ENCODE measurements at regions not wholly inside any gene's neighbourhood (a gene's known extent, or its start where the extent isn't known, plus 50 kb on each side); places are given as distances from the start of the nearest gene placed in this dataset.
"Not testable (repeated sequence)": the region's sequence is repeated elsewhere in the genome, so short reads cannot be mapped to it uniquely, and the experiment has no call there.

DNA sequence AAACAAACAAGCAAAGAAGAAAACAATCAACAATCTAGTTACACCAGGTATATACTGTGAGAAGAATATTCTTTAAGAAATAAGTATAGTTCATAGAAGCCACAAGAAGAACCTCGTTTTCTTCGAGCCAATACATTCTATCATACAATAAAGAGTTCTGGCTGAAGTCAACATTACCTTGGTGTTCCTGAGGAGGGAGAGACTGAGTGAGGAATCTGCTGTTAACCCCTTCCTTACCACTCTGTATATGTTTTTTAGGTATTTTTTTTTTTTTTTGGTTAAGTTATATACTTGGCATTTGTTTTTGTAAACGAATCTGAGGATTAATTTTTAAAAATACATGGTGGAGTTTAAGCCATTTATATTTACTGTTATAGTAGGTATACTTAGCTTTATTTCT is 412.5 kb downstream of the NUP35 start:
- Histone ChIP-seq H3K9me3 (replicated peaks) (no peaks in the 10 kb centered on the region), H3K27ac (no peak overlapping the region), H3K27me3 (replicated peaks) (no peaks in the 10 kb centered on the region), H3K36me3 (no peaks in the 10 kb centered on the region), H3K4me3 (no peak overlapping the region), H3K4me1 (replicated peaks) (no peaks in the 10 kb centered on the region)
- no peak for DNase-seq (ENCODE audit: low read depth in 1 of 2, low spot score in 2 of 2)

DNA sequence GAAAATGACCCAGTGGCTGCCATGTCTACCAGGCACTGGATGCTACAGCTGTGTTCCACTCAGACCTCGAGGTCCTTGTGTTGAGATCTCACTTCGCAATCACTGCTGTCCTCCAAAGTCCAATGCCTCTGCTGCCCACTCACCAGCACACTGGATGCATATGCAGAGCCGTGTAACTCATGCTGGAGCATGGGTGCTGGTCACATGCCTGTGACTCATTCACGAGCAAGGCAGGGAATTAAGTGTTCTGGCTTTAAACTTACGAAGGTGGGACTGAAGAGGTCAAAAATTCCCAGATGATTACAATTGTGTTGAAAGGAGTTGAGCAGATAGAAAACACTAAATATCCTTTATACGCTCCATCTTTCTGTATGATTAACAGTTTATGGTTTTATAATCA is 417.5 kb downstream of the NUP35 start:
- Histone ChIP-seq H3K4me1 (replicated peaks) (no peaks in the 10 kb centered on the region), H3K27me3 (replicated peaks) (no peaks in the 10 kb centered on the region), H3K36me3 (no peaks in the 10 kb centered on the region), H3K27ac (no peak overlapping the region), H3K9me3 (replicated peaks) (no peaks in the 10 kb centered on the region), H3K4me3 (no peak overlapping the region)
- DNase-seq (ENCODE audit: low read depth in 1 of 2, low spot score in 2 of 2): no peak

DNA sequence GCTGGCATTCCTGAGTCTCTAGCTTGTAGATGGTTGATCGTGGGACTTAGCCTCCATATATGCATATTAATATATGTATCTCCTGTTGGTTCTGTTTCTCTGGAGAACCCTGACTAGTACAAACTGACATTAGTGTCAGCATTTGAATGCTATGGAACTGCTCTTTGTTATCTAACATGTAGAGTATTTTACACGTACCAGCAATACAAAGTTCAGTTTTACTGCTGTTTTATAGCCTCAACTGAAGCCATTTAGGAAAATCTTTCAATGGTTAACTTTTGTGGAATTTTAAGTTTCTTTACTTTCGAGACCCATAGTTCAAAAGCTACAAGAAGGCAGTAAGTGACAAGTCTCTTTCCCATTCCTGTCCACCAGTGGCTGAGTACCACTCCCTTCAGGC is 418.4 kb downstream of the NUP35 start:
- no peak for DNase-seq (ENCODE audit: low read depth in 1 of 2, low spot score in 2 of 2)
- Histone ChIP-seq H3K27me3 (replicated peaks) (no peaks in the 10 kb centered on the region), H3K4me3 (no peak overlapping the region), H3K4me1 (replicated peaks) (no peaks in the 10 kb centered on the region), H3K27ac (no peak overlapping the region), H3K36me3 (no peaks in the 10 kb centered on the region), H3K9me3 (replicated peaks) (no peaks in the 10 kb centered on the region)

DNA sequence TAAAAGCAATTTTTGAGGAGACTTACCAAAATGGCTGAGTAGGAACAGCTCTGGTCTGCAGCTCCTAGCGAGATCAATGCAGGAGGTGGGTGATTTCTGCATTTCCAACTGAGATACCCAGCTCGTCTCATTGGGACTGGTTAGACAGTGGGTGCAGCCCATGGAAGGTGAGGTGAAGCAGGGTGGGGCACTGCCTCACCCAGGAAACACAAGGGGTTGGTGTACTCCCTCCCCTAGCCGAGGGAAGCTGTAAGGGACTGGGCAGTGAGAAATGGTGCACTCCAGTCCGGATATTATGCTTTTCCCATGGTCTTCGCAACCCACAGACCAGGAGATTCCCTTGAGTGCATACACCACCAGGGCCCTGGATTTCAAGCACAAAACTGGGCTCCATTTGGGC is 419.0 kb downstream of the NUP35 start:
- DNase-seq (ENCODE audit: low read depth in 1 of 2, low spot score in 2 of 2): no peak
- H3K4me1 ChIP-seq (replicated peaks): no peaks in the 10 kb centered on the region
- H3K9me3 ChIP-seq (replicated peaks): no peaks in the 10 kb centered on the region
- H3K36me3 ChIP-seq: no peaks in the 10 kb centered on the region
- H3K27ac ChIP-seq: no peak overlapping the region
- H3K27me3 ChIP-seq (replicated peaks): no peaks in the 10 kb centered on the region
- H3K4me3 ChIP-seq: no peak overlapping the region

DNA sequence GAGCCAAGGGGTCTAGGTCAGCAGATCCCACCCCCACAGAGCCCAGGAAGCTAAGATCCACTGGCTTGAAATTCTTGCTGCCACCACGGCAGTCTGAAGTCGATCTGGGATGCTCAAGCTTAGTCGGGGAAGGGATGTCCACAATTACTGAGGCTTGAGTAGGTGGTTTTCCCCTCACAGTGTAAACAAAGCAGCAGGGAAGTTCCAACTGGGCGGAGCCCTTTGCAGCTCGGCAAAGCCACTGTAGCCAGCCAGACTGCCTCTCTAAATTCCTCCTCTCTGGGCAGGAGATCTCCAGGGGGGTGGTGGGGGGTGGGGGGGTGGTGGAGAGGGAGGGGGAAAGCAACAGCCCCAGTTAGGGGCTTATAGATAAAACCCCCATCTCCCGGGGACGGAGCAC is 419.5 kb downstream of the NUP35 start:
- no peak overlapping the region for H3K4me3 ChIP-seq
- H3K27me3 ChIP-seq (replicated peaks): no peaks in the 10 kb centered on the region
- no peak overlapping the region for H3K27ac ChIP-seq
- no peaks in the 10 kb centered on the region for H3K9me3 ChIP-seq (replicated peaks)
- no peak for DNase-seq (ENCODE audit: low read depth in 1 of 2, low spot score in 2 of 2)
- no peaks in the 10 kb centered on the region for H3K36me3 ChIP-seq
- no peaks in the 10 kb centered on the region for H3K4me1 ChIP-seq (replicated peaks)

DNA sequence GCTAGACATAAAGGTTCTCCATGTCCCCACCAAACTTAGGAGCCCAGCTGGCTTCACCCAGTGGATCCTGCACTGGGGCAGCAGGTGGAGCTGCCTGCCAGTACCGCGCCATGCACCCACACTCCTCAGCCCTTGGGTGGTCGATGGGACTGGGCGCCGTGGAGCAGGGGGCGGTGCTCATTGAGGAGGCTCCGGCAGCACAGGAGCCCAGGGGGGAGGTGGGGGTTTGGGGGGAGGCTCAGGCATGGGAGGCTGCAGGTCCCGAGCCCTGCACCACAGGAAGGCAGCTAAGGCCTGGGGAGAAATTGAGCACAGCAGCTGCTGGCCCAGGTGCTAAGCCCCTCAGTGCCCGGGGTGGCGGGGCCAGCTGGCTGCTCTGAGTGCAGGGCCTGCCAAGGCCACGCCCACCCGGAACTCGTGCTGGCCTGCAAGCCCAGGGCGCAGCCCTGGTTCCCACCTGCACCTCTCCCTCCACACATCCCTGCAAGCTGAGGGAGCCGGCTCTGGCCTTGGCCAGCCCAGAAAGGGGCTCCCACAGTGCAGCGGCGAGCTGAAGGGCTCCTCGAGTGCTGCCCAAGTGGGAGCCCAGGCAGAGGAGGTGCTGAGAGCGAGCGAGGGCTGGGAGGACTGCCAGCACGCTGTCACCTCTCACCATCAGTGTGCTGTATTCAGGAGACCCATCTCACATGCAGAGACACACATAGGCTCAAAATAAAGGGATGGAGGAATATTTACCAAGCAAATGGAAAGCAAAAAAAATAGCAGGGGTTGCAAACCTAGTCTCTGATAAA is 422.5 kb downstream of the NUP35 start:
- H3K27me3 ChIP-seq (replicated peaks); H3K9me3 ChIP-seq (replicated peaks); H3K27ac ChIP-seq; H3K36me3 ChIP-seq; H3K4me3 ChIP-seq; H3K4me1 ChIP-seq (replicated peaks); DNase-seq (ENCODE audit: low read depth in 1 of 2, low spot score in 2 of 2): not testable (repeated sequence)

DNA sequence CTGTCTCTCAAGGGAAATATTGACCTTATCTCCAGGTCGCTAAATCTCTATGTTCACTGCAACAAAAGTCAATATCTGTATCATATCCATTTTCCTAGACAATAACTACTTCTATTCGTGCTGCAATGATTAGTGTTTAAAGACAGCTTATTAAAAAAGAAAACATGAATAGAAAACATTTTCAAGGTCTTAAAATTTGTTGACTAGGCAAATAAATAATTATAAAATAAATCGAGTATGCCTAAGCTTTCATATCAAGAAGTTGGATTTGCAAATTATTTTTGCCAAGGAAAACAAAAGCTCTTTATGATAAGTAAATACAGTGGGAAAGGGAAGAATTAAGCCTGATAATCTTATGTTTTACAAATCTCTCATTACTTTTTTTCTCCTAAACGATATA is 428.5 kb downstream of the NUP35 start:
- H3K36me3 ChIP-seq: no peaks in the 10 kb centered on the region
- no peaks in the 10 kb centered on the region for H3K4me1 ChIP-seq (replicated peaks)
- no peak overlapping the region for H3K27ac ChIP-seq
- H3K4me3 ChIP-seq: no peak overlapping the region
- no peak for DNase-seq (ENCODE audit: low read depth in 1 of 2, low spot score in 2 of 2)
- no peaks in the 10 kb centered on the region for H3K9me3 ChIP-seq (replicated peaks)
- no peaks in the 10 kb centered on the region for H3K27me3 ChIP-seq (replicated peaks)

DNA sequence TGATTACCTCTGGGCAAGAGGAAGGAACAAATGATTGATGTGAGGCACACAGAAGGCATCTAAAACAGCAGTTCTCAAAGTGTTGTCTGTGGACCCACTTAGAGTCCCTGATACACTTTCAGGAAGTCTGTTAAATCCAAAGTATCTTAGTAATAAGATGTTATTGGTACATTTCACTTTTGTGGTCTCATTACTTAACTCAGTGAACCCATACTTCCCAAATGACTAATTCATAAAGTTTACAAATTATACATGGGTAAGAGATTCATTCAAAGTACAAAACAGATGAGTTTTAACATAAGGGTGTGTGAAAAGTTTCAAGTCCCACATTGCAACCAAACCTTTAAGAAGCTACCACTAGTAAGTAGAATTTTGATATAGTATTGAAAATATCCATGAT is 440.5 kb downstream of the NUP35 start:
- H3K27ac ChIP-seq: no peak overlapping the region
- no peaks in the 10 kb centered on the region for H3K27me3 ChIP-seq (replicated peaks)
- no peak for DNase-seq (ENCODE audit: low read depth in 1 of 2, low spot score in 2 of 2)
- H3K4me3 ChIP-seq: no peak overlapping the region
- no peaks in the 10 kb centered on the region for H3K9me3 ChIP-seq (replicated peaks)
- no peaks in the 10 kb centered on the region for H3K4me1 ChIP-seq (replicated peaks)
- no peaks in the 10 kb centered on the region for H3K36me3 ChIP-seq

DNA sequence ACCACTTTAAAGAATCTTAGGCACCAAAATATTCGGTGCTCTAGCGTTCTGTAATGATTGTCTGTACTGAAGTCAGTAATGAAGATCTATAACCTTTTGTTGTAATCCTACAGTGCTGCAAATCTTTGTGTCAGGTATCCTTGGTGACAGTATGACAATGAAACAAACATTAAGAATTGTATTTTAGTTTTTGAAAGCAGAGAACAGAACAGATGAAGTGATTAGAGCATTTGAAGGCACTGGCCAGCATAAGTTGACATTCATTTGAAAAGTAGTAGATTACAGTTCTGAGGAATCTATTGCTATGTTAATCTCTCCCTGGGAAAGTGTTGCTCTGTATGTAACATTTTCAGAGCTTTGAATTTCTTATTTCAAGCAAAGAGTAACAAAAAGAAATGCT is 451.2 kb downstream of the NUP35 start:
- H3K36me3 ChIP-seq: no peaks in the 10 kb centered on the region
- H3K4me3 ChIP-seq: no peak overlapping the region

DNA sequence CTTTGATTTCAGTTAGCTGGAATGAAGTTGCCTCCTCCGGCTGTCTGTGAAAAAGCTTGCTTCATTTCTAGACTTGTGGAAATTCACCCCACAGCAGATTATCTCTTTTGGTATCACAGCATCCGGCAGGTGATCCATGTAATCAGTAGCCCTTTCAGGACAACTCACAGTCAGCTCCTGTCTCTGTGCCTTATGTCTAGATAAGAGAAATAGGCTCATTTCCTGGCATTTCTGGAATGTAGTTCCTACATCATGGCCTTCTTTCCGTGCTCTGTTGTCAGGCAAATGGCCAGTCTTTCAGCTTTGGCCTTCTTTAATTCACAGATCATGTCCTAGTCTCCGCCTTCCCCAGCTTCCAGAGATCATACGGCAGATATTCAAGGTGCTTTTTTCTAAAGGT is 455.4 kb downstream of the NUP35 start:
- Histone ChIP-seq H3K9me3 (replicated peaks) (no peaks in the 10 kb centered on the region), H3K4me1 (replicated peaks) (no peaks in the 10 kb centered on the region), H3K27ac (no peak overlapping the region), H3K36me3 (no peaks in the 10 kb centered on the region), H3K27me3 (replicated peaks) (no peaks in the 10 kb centered on the region), H3K4me3 (no peak overlapping the region)
- no peak for DNase-seq (ENCODE audit: low read depth in 1 of 2, low spot score in 2 of 2)

More for the DNA sequence above, 451.2 kb downstream of the NUP35 start:
- H3K9me3 ChIP-seq (replicated peaks): no peaks in the 10 kb centered on the region
- no peaks in the 10 kb centered on the region for H3K27me3 ChIP-seq (replicated peaks)
- H3K27ac ChIP-seq: no peak overlapping the region
- no peaks in the 10 kb centered on the region for H3K4me1 ChIP-seq (replicated peaks)
- no peak for DNase-seq (ENCODE audit: low read depth in 1 of 2, low spot score in 2 of 2)

DNA sequence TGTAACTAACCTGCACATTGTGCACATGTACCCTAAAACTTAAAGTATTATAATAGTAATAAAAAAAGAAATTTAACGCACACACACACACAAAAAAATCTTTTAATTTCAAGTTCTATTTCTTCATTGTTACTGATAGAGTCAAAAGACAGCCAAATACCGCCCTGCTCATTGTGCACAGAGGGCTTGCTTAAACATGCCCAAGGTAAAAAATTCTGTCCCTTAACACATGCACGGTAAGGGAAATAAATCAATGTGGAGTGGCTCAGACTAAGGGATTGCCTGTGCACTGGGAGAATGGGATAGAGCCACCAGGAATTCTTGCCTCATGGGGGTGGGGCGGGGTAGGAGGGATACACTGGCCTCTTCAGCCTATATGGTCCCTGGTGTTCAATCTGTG is 468.0 kb downstream of the NUP35 start:
- Histone ChIP-seq H3K4me3 (no peak overlapping the region), H3K36me3 (no peaks in the 10 kb centered on the region), H3K4me1 (replicated peaks) (no peaks in the 10 kb centered on the region), H3K27me3 (replicated peaks) (no peaks in the 10 kb centered on the region), H3K9me3 (replicated peaks) (no peaks in the 10 kb centered on the region), H3K27ac (no peak overlapping the region)
- no peak for DNase-seq (ENCODE audit: low read depth in 1 of 2, low spot score in 2 of 2)

DNA sequence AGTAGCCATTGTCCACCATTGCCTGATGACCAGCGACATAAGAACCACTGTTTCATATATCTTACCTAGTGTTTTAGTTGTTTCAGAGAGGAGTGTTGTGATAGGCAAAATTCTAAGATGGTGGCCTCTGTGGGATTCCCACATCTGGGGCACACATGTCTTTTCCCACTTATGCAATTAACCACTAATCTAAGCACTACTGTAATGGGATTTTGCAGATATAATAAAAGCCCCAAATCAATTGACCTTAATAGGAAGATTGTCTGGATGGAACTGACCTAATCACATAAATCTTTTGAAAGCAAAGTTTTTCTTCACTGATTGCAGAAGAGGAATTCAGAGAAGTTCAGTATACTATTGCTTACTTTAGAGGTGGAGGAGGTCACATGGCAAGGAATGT is 469.9 kb downstream of the NUP35 start:
- no peaks in the 10 kb centered on the region for H3K4me1 ChIP-seq (replicated peaks)
- H3K27me3 ChIP-seq (replicated peaks): no peaks in the 10 kb centered on the region
- H3K27ac ChIP-seq: no peak overlapping the region
- no peaks in the 10 kb centered on the region for H3K36me3 ChIP-seq
- DNase-seq (ENCODE audit: low read depth in 1 of 2, low spot score in 2 of 2): no peak
- no peaks in the 10 kb centered on the region for H3K9me3 ChIP-seq (replicated peaks)
- no peak overlapping the region for H3K4me3 ChIP-seq

DNA sequence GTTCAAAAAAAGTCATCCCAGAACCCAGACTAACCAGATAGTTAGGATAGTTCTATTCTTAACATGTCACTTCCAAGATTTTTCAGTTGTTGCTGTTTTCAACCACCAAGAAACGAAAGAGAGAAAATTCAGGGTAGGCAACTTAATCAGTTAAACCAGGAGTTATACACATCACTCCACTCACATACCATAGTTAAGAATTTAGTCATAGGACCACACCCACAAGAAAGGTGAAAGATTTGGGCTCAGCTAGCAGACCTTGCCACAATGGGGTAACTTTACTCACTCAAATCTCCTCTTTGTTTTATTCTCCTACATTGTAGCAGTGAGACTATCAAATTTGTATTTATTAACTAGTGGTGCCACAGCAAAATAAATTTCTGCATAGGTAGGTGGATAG is 473.6 kb downstream of the NUP35 start:
- no peaks in the 10 kb centered on the region for H3K27me3 ChIP-seq (replicated peaks)
- H3K36me3 ChIP-seq: no peaks in the 10 kb centered on the region
- H3K27ac ChIP-seq: no peak overlapping the region
- no peaks in the 10 kb centered on the region for H3K9me3 ChIP-seq (replicated peaks)
- no peaks in the 10 kb centered on the region for H3K4me1 ChIP-seq (replicated peaks)
- no peak for DNase-seq (ENCODE audit: low read depth in 1 of 2, low spot score in 2 of 2)
- H3K4me3 ChIP-seq: no peak overlapping the region

DNA sequence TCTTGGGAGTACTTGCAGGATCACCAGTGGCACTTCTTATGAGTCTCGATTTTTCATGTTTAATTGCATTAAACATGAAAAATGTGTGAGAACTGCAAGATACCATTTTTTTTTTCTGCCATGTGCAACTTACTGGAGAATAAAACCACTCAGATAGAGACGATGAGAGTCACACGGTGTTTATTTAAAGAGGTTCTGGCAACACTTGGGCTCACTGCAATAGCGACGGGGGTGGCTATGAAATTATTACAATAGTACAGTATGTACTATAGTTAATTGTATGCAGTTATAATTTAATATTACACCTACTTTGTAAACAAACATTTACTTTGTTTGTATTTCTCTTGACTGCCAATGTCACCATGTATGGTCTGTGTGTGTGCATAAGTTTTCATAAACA is 479.8 kb downstream of the NUP35 start:
- DNase-seq (ENCODE audit: low read depth in 1 of 2, low spot score in 2 of 2): no peak

DNA sequence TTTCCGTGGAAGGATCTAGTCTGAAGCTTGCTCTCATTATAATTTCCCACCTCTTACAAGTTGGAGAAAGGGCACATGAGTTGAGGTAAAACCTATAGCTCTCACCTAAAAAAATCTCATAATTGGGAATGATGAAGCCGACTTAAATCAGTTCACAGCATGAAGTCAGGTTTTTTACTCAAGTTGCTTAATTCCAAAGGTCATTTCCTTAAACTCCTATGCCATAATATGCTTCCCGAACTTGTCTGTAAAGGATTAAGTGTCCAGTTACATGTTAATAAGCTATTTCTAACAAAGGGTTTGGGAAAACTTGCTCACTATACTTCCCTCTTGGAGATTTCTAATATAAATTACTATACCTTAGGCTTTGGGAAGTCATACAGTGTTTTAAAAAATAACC is 481.2 kb downstream of the NUP35 start:
- H3K4me3 ChIP-seq: no peak overlapping the region
- no peak for DNase-seq (ENCODE audit: low read depth in 1 of 2, low spot score in 2 of 2)
- no peaks in the 10 kb centered on the region for H3K9me3 ChIP-seq (replicated peaks)
- no peaks in the 10 kb centered on the region for H3K4me1 ChIP-seq (replicated peaks)
- no peak overlapping the region for H3K27ac ChIP-seq
- H3K27me3 ChIP-seq (replicated peaks): no peaks in the 10 kb centered on the region
- no peaks in the 10 kb centered on the region for H3K36me3 ChIP-seq

More for the DNA sequence above, 479.8 kb downstream of the NUP35 start:
- H3K9me3 ChIP-seq (replicated peaks): no peaks in the 10 kb centered on the region
- H3K4me3 ChIP-seq: no peak overlapping the region
- no peak overlapping the region for H3K27ac ChIP-seq
- H3K27me3 ChIP-seq (replicated peaks): no peaks in the 10 kb centered on the region
- no peaks in the 10 kb centered on the region for H3K36me3 ChIP-seq
- no peaks in the 10 kb centered on the region for H3K4me1 ChIP-seq (replicated peaks)
